ENCODE measurements at regions not wholly inside any gene's neighbourhood (a gene's known extent, or its start where the extent isn't known, plus 50 kb on each side); places are given as distances from the start of the nearest gene placed in this dataset.

DNA sequence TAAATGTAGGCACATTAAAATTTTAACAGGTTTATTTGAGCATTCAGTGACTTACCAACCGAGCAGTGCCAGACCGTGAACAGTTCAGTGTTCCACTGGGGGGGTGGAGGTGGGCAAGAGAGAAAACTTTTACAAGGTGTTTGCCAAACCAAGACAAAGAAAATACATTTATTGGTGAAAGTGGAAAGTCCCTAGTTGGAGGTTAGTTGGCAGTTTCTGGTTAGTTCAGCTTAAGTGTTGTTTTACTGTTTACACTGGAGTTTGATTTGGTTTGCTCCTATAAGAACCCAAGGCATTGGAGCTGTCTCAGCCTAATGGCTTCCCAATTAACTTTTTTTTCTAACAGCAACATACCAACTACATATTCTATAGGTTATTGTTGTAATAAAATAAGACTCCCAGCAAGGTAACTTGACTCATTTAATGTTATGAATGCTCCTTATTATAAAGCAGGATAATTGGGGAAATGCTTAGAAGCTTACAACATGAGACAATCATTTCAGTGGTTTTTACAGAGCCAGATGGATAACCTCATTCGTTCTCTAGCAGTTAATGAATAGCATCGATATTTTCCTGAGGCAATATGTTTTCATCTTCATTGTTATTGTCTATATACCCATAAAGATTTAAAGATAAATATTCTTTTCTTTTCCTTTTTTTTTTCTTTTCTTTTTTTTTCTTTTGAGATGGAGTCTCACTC is 115.8 kb downstream of the ETNK1 start:
- no peak for DNase-seq (ENCODE audit: low read depth)

DNA sequence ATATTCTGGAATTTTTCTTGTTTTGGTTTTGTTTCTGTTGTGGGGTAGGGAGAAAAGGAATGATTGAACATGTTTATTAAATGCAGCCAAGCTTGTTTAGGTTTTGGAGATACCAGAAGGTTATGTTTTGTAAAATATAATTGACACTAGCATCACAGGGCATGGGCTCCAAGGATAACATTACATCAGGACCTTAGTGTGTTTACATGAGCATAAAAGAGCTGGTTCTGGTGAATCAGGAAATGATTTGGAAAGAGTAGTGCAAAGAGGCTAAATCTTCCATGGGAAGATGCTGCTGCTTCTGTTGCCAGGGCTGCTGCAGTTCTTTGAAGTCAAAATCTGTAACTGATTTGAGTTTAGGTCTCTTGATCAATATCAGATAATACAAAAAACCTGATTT is 118.7 kb downstream of the ETNK1 start:
- DNase-seq (ENCODE audit: low read depth) = no peak

DNA sequence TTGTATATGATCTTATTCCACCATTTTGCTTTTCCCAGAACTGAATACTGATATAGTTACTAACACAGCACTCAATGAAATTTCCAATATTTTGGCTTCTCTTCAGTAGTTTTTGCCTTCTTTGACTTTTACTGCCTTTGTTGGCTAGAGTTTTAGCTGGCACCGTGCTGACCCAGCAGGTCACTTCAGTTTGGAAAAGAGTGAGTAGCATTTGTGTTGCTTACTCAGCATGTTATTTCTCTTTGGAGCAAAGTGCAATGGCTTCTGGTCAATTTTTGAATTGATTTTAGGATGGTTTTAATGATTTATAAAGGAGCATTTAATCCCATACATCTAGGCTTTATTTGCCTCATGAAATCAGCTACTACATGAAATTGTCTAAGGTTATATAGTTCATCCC is 119.2 kb downstream of the ETNK1 start:
- DNase-seq (ENCODE audit: low read depth) = no peak

DNA sequence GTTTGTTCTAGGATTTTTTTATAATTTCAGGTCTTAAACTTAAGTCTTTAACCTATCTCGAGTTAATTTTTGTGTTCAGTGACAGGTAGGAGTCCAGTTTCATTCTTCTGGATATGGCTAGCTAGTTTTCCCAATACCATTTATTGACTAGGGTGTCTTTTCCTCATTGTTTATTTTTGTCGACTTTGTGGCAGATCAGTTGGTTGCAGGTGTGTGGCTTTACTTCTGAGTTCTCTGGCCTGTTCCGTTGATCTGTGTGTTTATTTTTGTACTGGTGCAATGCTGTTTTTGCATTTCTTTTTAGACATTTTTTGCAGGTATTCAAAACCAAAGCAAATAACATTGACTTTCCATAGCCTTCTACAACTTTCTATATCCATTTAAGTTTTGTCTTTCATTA is 121.7 kb downstream of the ETNK1 start:
- no peak for DNase-seq (ENCODE audit: low read depth)

DNA sequence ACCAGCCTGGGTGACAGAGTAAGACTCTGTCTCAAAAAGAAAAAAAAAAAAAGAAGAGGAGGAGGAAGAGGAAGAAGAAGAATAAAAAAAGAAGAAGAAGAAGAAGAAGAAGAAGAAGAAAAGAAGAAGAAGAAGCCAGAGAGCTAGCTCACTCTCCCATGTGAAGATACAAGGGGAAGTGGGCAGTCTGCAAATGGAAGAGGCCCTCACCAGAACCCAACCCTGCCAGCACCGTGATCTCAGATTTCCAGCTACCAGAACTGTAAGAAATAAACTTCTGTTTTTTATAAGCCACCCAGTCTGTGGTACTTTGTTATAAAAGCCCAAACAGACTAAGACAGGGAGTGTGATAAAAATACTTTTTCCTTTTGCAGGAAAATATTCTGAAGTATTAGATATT is 130.7 kb downstream of the ETNK1 start:
- DNase-seq (ENCODE audit: low read depth) = no peak

DNA sequence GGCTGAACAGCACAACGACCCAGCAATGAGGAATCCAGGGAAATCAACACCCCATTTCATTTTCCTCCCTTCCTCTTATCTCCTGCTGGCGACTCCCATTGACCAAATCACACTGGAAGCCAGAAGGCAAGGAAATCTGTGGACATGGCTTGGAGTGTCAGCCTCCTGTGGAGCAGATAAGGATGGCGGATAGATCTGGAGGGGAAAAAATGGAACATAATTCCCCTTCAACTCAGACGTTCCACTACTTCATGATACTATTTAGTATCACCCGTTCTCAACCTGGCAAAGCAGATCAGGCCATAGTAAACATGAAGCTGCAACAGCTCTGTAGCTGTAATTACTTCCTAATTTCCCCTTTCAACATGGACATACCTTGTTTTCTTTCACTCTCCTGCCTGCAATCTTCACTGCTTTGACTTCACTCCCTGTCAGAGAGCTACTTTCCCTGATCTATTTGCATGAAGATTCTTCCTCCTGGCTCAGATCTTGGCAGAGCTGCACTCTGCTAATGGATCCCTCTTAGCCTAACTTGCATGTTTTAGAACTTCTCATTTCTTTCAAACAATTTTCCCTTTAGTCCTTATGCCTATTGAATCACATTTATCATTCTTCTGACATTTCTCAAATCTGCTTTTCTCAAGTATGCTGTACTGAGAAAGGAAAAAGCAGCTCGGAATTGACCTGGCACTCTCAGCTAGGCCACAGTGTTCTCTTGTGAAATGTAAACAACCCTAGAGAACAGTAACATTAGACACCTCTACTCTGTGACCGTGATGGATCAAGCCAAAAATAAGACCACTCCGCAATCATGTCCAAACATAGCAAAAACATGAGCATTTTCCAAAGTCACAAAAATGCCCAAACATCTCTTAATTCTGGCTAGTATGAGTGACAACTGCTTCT is 135.1 kb downstream of the ETNK1 start:
- no peak for DNase-seq (ENCODE audit: low read depth)

DNA sequence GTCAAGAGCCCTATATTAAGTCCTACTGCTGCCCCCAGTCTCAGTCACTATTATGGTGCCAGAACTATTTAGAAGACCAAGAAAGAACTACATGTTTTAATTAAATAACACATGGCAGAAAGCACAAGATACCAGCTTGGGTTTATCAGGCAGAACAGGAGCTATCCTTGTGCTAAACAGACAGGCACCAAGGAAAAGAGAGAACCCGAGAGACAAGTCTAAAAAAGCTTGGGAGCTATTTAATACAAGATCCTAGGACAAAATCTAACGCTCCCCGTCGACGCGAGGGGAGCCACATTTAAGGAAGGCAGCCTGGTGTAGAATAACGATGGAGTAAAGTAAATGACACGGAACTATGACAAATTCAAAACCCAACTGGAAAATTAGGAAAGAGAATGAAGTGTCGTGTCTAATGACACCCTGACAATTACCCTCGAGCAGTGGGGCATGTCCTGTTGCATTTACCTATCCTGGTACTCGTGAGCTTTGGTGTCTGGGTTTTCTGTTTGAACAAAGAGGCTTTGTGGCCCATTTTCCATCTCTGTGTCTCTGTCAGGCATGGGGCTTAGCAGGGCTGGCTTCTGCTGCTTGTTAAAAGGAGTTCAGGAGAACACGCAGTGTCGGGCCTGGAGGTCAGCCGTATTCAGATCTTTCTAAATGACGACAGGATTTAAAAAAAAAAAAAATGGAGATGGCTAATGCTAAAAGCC is 140.6 kb downstream of the ETNK1 start:
- DNase-seq (ENCODE audit: low read depth) = no peak

DNA sequence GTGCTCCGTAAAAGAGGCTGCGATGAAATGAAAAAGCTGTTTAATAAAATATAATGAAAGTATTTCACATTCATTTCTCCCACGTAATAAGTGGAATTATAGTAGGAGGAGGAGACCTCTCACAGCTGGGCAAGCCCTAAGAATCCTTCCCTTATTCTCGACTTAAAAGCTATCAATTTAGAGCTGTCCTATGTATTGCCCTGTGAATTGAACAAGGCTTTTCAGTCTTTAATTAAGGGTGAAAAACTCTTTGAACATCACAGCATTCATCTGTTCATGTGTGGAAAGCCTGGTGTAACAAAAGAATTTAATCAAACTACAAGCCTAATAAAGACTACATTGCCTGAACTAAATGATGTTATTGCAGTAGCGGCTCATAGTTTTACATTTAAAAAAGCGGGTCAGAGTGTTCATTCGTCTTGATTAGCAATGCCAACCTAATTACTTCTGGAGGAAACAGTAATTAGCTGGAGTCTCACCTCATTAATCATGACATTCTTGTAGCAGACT is 142.0 kb downstream of the ETNK1 start:
- no peak for DNase-seq (ENCODE audit: low read depth)

DNA sequence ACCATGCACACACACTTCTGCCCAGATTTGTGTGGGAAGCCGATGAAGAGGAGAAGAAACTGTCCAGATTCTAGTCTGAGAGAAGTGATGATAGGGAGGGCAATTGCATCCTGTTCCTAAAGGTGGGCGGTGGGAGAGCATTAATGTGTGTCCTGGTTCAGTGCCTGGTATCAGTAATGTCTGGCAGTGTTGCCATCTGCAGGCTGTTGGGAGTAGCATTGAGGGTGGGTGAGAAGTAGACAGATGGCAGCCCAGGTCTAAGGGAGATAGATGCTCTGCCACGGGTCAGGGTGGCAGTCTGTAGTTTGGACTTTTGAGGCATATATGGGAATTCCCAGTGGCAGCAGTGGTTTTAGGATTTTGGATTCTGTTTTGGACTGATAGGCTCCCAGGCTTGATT is 156.4 kb downstream of the ETNK1 start:
- no peak for DNase-seq (ENCODE audit: low read depth)

DNA sequence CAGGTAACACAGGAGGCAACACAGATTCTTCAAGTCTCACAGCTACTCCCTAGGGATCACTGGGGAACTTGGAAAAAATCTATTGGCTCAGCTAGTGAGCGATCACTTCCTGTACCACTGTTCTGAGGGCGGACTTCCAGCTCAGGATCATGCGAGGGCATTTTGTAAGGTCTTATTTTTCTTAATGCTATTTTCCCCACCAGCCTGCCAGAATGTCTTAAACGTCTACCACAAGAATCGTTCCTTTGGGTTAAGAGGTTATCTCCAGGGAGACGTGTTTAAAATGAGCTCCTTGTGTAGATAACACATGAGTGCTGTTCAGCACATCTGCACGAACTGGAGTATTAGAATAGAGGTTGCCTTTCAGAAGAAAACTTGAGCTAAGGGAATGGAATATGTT is 162.6 kb downstream of the ETNK1 start:
- no peak for DNase-seq (ENCODE audit: low read depth)

DNA sequence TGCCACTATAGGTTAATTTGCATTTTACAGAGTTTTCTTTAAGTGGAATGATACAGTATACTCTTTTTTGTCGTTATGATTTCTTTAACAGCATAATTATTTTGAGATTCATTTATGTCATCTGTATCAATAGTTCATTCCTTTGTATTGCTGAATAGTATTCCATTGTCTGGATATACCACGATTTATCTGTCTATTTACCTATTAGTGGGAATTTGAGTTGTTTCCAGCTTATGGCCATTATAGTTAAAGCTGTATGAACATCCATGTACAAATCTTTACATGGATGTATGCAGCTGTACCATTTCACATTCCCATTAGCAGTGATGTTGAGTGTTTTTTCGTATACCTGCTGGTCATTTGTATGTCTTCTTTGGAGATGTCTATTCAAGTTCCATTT is 163.9 kb downstream of the ETNK1 start:
- no peak for DNase-seq (ENCODE audit: low read depth)

DNA sequence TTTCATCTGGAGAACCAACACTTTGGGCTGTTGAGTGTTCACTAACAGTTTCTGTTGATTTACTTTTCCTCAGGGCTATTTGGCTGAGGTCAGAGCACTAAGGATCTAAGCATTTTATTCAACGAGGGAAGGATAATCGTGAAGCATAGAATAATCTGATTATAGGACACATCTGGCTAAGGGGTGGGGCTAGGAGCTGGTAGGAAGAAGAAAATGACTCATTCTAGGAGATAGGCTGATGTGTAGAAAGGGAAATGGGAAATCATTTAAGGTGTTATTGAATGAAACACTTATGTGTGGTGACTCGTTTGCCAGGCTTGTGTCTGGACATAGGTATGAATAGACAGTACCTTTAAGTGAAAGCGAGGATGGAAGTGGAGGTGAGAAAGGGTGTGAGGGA is 167.2 kb downstream of the ETNK1 start:
- no peak for DNase-seq (ENCODE audit: low read depth)

DNA sequence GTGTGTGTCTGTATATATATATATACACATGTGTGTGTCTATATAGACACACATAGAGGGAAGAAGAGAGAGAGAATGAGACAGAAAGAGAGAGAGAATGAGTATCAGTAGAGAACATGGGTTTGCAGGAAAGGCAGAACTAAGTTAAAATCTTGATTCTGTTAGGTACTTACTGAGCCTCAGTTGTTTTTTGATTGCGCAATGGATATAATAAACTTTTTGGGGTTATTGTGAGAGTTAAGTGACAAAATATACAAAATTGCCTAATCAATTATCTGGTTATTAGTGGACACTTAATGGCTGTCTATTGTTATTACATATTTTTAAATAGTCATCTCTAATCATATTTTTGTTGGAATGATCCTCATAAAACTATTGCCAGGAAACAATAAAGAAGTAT is 169.0 kb downstream of the ETNK1 start:
- DNase-seq (ENCODE audit: low read depth) = no peak

DNA sequence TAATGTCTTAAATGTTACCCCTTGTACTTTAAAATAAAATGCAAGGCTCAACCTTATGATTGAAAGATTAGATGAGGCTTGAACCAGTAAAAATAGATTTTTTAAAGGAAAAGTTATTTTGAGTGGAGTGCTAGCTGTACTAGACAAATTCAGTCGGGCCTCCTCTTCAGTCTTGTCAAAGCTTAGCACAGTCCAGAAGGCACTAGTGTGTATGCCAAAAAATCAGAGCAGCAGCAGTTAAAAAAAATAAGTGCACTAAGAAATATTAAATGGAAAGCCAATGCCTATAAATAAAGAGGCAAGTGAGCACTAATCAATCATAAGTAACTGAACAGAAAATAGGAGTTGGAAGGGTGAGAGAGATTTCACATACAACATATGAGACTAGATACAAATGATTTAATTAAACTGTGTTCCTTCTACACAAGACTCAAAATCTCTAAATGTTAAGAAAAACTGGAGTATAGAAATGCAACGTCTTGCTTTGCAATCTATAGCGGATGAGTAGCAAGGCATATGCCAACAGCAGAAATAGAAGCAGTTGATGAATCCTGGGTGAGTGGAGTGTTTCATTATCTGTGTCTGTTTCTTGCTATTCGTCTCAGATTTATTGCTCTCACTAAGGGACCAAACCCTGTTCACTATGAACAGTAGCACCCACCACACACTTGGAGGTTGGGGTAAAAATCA is 172.1 kb downstream of the ETNK1 start:
- DNase-seq (ENCODE audit: low read depth) = no peak

DNA sequence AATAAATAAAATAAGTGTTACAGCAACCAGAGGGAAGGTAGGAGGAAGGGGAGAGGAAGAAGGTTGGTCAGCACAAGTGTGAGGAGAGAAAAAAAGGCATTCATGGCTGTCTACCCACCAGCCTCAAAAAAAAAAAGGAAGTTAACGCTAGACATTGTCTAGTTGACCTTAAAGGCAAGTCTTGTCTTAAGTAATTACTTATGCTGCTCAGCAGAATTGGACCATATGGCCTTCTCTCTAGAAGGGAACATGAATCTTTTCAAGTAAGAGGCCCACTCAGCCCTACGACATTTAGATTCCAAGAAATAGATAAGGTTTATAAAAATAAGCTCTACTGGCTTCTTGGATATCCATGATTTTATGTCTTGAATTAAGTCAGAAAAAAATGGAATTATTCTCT is 172.7 kb downstream of the ETNK1 start:
- no peak for DNase-seq (ENCODE audit: low read depth)

DNA sequence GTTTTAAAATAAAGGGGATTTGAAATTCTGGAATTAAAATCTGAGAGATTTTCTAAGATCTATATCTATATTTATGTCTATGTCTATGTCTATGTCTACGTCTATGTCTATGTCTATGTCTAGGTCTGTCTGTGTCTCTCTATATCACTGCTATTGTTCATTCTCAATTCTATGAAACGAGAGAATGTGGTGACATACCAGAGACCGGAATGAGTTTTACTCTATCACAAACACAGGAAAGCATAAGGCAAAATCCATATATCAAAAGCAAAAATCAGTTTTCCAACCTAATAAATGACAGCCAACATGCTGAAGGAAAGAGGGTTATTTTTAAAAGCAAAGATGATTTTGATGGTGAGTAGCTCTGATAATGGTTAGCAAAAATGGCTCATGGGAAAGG is 173.1 kb downstream of the ETNK1 start:
- no peak for DNase-seq (ENCODE audit: low read depth)

DNA sequence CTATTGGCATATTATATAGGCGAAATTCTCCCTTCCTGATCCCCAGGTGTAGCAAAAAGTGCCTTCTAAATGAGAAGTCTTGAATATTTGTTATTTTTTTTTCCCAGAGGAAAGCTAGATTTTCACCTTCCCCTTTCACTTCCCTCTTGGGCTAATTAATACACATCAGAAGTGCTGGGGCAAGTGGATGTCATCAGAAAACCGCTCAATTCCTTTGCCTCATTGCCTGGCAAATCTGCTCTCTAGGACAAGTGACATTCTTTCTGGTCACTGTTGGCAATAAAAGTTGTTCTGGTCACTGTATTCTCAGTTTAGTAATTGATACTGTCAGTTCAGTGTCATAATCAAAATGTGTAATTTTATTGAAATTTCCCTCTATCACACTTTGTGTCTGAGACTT is 174.5 kb downstream of the ETNK1 start:
- no peak for DNase-seq (ENCODE audit: low read depth)

DNA sequence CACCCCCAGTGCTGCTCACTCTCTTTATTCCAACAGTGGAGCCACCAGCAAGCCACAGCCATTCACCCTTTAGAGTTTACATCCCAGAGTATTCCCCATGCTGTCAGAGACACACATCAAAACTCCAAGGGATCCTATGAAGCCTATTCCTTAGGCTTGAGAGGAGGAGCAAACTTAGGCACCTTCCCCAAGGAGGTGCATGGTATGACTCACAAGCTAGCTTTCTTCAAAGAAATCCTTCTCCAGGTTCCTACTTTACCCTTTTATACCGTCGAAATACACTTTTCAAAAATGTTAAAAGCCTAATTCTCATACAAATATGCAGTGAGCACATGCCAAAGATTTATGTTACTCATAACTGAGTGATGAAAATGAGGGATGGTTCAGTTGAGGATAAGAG is 175.4 kb downstream of the ETNK1 start:
- no peak for DNase-seq (ENCODE audit: low read depth)

DNA sequence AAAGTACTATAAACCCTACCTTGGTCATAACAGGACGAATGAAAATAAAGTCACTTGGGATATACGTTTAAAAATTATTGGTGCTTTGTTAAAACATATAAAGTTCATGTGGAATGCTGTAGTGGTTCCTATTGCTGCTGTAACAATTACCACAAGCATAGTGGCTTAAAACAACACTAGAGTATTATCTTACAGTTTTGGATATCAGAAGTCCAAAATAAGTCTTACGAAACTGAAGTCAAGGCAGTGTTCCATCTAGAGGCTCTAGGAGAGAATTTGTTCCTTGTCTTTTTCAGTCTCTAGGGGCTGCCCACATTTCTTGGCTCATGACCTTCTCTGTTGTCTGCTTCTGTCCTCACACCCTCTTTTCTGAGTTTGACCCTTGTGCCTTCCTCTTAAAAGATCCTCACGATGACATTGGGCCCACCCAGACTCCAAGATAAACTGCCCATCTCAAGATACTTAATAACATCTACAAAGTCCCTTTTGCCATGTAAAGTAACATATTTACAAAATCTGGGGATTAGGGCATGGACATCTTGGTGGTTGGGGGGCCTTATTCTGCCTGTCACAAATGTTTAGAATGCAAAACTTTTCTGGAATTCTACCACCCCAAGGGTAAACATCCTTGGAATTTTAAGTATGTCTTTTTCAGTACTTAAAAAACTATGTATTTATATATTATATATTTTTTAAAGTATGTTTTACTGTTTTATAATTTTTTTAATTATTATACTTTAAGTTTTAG is 178.1 kb downstream of the ETNK1 start:
- no peak for DNase-seq (ENCODE audit: low read depth)

DNA sequence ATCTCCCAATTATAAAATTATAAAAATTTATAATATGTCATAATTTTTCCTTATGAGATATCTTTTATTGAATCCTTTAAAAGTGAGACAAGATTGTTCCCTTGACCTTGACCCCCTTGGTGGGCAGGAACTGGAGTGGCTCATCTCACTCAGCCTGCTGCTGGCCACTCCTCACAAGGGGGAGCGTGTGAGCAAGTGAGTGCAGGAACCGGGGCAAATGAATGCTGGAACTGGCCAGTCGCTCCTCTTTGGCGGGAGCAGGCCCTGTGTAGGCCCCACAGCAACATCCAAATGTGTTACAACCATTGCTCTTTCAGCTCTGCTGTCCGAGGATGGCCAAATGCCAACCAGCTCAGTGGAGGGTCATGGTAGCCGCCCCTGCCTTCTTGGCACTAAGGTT is 178.8 kb downstream of the ETNK1 start:
- no peak for DNase-seq (ENCODE audit: low read depth)

DNA sequence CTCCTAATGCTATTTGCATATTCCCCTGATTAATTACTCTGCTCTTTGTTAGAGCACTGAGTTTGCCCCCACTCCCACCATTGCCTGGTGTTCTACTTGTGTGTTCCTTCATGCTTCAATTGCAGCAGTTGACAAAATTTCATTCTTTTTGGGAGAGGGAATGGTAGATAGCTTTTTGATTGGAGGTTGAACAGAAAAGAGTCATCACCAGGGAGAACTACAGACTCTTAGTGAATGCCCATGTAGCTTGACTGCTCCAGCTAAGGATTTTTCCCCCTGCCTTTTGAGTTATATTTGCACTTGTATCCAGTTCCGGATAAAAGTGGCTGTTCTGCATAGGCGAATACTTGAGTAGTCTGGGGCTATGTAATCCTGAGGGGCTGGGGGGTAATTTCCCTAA is 183.9 kb downstream of the ETNK1 start:
- no peak for DNase-seq (ENCODE audit: low read depth)
